ENCODE measurements at regions not wholly inside any gene's neighbourhood (a gene's known extent, or its start where the extent isn't known, plus 50 kb on each side); places are given as distances from the start of the nearest gene placed in this dataset.
"Not testable (repeated sequence)": the region's sequence is repeated elsewhere in the genome, so short reads cannot be mapped to it uniquely, and the experiment has no call there.

GRCh38 chr14:83918546-83918945 is 1611.4 kb upstream of the FLRT2 start:
- Histone ChIP-seq H3K4me3 (ENCODE audit: low read depth in 1 of 2, low read length in 2 of 2) (no peak overlapping the region), H3K27me3 (ENCODE audit: low read depth, low read length) (no peaks in the 10 kb centered on the region), H3K36me3 (ENCODE audit: control insufficient read depth in 1 of 2, insufficient read depth in 2 of 2, low read length in 2 of 2) (no peaks in the 10 kb centered on the region), H3K4me1 (ENCODE audit: control insufficient read depth in 1 of 2, insufficient read depth in 2 of 2, low read length in 2 of 2) (no peaks in the 10 kb centered on the region), H3K27ac (ENCODE audit: low read length) (no peak overlapping the region), H3K9me3 (ENCODE audit: control insufficient read depth in 1 of 2, low read length in 2 of 2) (no peaks in the 10 kb centered on the region)

- H3K9me3 ChIP-seq (ENCODE audit: control insufficient read depth in 1 of 2, low read length in 2 of 2); H3K27me3 ChIP-seq (ENCODE audit: low read depth, low read length); H3K4me1 ChIP-seq (ENCODE audit: control insufficient read depth in 1 of 2, insufficient read depth in 2 of 2, low read length in 2 of 2); H3K4me3 ChIP-seq (ENCODE audit: low read depth in 1 of 2, low read length in 2 of 2); H3K27ac ChIP-seq (ENCODE audit: low read length); H3K36me3 ChIP-seq (ENCODE audit: control insufficient read depth in 1 of 2, insufficient read depth in 2 of 2, low read length in 2 of 2): not testable (repeated sequence)
These were observed 1610.3 kb upstream of the FLRT2 start for GRCh38 chr14:83919675-83920074.

GRCh38 chr14:83923842-83924241 is 1606.1 kb upstream of the FLRT2 start:
- H3K36me3 ChIP-seq (ENCODE audit: control insufficient read depth in 1 of 2, insufficient read depth in 2 of 2, low read length in 2 of 2), result no peaks in the 10 kb centered on the region
- no peak overlapping the region for H3K4me3 ChIP-seq (ENCODE audit: low read depth in 1 of 2, low read length in 2 of 2)
- no peaks in the 10 kb centered on the region for H3K27me3 ChIP-seq (ENCODE audit: low read depth, low read length)
- no peaks in the 10 kb centered on the region for H3K4me1 ChIP-seq (ENCODE audit: control insufficient read depth in 1 of 2, insufficient read depth in 2 of 2, low read length in 2 of 2)
- H3K9me3 ChIP-seq (ENCODE audit: control insufficient read depth in 1 of 2, low read length in 2 of 2), result peaks cover 0 to 2% of the 10 kb centered on the region in 2 donors
- H3K27ac ChIP-seq (ENCODE audit: low read length), result no peak overlapping the region

- no peak overlapping the region for H3K4me3 ChIP-seq (ENCODE audit: low read depth in 1 of 2, low read length in 2 of 2)
- no peak overlapping the region for H3K27ac ChIP-seq (ENCODE audit: low read length)
- H3K9me3 ChIP-seq (ENCODE audit: control insufficient read depth in 1 of 2, low read length in 2 of 2), result peaks cover 0 to 2% of the 10 kb centered on the region in 2 donors
- no peaks in the 10 kb centered on the region for H3K27me3 ChIP-seq (ENCODE audit: low read depth, low read length)
- no peaks in the 10 kb centered on the region for H3K4me1 ChIP-seq (ENCODE audit: control insufficient read depth in 1 of 2, insufficient read depth in 2 of 2, low read length in 2 of 2)
- no peaks in the 10 kb centered on the region for H3K36me3 ChIP-seq (ENCODE audit: control insufficient read depth in 1 of 2, insufficient read depth in 2 of 2, low read length in 2 of 2)
These were observed 1605.7 kb upstream of the FLRT2 start for GRCh38 chr14:83924259-83924658.

- no peaks in the 10 kb centered on the region for H3K4me1 ChIP-seq (ENCODE audit: control insufficient read depth in 1 of 2, insufficient read depth in 2 of 2, low read length in 2 of 2)
- no peak overlapping the region for H3K4me3 ChIP-seq (ENCODE audit: low read depth in 1 of 2, low read length in 2 of 2)
- no peak overlapping the region for H3K27ac ChIP-seq (ENCODE audit: low read length)
- peaks cover 0 to 3% of the 10 kb centered on the region in 2 donors for H3K9me3 ChIP-seq (ENCODE audit: control insufficient read depth in 1 of 2, low read length in 2 of 2)
- H3K27me3 ChIP-seq (ENCODE audit: low read depth, low read length), result no peaks in the 10 kb centered on the region
- no peaks in the 10 kb centered on the region for H3K36me3 ChIP-seq (ENCODE audit: control insufficient read depth in 1 of 2, insufficient read depth in 2 of 2, low read length in 2 of 2)
These were observed 1589.7 kb upstream of the FLRT2 start for GRCh38 chr14:83940253-83940652.

GRCh38 chr14:83958359-83958758 is 1571.6 kb upstream of the FLRT2 start:
- H3K4me3 ChIP-seq (ENCODE audit: low read depth in 1 of 2, low read length in 2 of 2), result no peak overlapping the region
- no peak overlapping the region for H3K27ac ChIP-seq (ENCODE audit: low read length)
- H3K9me3 ChIP-seq (ENCODE audit: control insufficient read depth in 1 of 2, low read length in 2 of 2), result no peaks in the 10 kb centered on the region
- H3K27me3 ChIP-seq (ENCODE audit: low read depth, low read length), result no peaks in the 10 kb centered on the region
- H3K36me3 ChIP-seq (ENCODE audit: control insufficient read depth in 1 of 2, insufficient read depth in 2 of 2, low read length in 2 of 2), result no peaks in the 10 kb centered on the region
- no peaks in the 10 kb centered on the region for H3K4me1 ChIP-seq (ENCODE audit: control insufficient read depth in 1 of 2, insufficient read depth in 2 of 2, low read length in 2 of 2)

GRCh38 chr14:83960832-83961512 is 1569.0 kb upstream of the FLRT2 start:
- H3K4me3 ChIP-seq (ENCODE audit: low read depth in 1 of 2, low read length in 2 of 2), result no peak overlapping the region
- H3K36me3 ChIP-seq (ENCODE audit: control insufficient read depth in 1 of 2, insufficient read depth in 2 of 2, low read length in 2 of 2), result no peaks in the 10 kb centered on the region
- no peaks in the 10 kb centered on the region for H3K4me1 ChIP-seq (ENCODE audit: control insufficient read depth in 1 of 2, insufficient read depth in 2 of 2, low read length in 2 of 2)
- H3K9me3 ChIP-seq (ENCODE audit: control insufficient read depth in 1 of 2, low read length in 2 of 2), result no peaks in the 10 kb centered on the region
- H3K27ac ChIP-seq (ENCODE audit: low read length), result no peak overlapping the region
- H3K27me3 ChIP-seq (ENCODE audit: low read depth, low read length), result no peaks in the 10 kb centered on the region

- H3K4me3 ChIP-seq (ENCODE audit: low read depth in 1 of 2, low read length in 2 of 2), result no peak overlapping the region
- no peaks in the 10 kb centered on the region for H3K36me3 ChIP-seq (ENCODE audit: control insufficient read depth in 1 of 2, insufficient read depth in 2 of 2, low read length in 2 of 2)
- no peak overlapping the region for H3K27ac ChIP-seq (ENCODE audit: low read length)
- H3K27me3 ChIP-seq (ENCODE audit: low read depth, low read length), result no peaks in the 10 kb centered on the region
- no peaks in the 10 kb centered on the region for H3K9me3 ChIP-seq (ENCODE audit: control insufficient read depth in 1 of 2, low read length in 2 of 2)
- H3K4me1 ChIP-seq (ENCODE audit: control insufficient read depth in 1 of 2, insufficient read depth in 2 of 2, low read length in 2 of 2), result no peaks in the 10 kb centered on the region
These were observed 1559.9 kb upstream of the FLRT2 start for GRCh38 chr14:83969998-83970397.

GRCh38 chr14:83972631-83973030 is 1557.3 kb upstream of the FLRT2 start:
- H3K36me3 ChIP-seq (ENCODE audit: control insufficient read depth in 1 of 2, insufficient read depth in 2 of 2, low read length in 2 of 2), result no peaks in the 10 kb centered on the region
- no peak overlapping the region for H3K4me3 ChIP-seq (ENCODE audit: low read depth in 1 of 2, low read length in 2 of 2)
- no peaks in the 10 kb centered on the region for H3K9me3 ChIP-seq (ENCODE audit: control insufficient read depth in 1 of 2, low read length in 2 of 2)
- H3K27ac ChIP-seq (ENCODE audit: low read length), result no peak overlapping the region
- no peaks in the 10 kb centered on the region for H3K27me3 ChIP-seq (ENCODE audit: low read depth, low read length)
- H3K4me1 ChIP-seq (ENCODE audit: control insufficient read depth in 1 of 2, insufficient read depth in 2 of 2, low read length in 2 of 2), result peaks cover 0 to 14% of the 10 kb centered on the region in 2 donors

- Histone ChIP-seq H3K4me1 (ENCODE audit: control insufficient read depth in 1 of 2, insufficient read depth in 2 of 2, low read length in 2 of 2) (peaks cover 0 to 14% of the 10 kb centered on the region in 2 donors), H3K27ac (ENCODE audit: low read length) (no peak overlapping the region), H3K27me3 (ENCODE audit: low read depth, low read length) (no peaks in the 10 kb centered on the region), H3K4me3 (ENCODE audit: low read depth in 1 of 2, low read length in 2 of 2) (no peak overlapping the region), H3K36me3 (ENCODE audit: control insufficient read depth in 1 of 2, insufficient read depth in 2 of 2, low read length in 2 of 2) (no peaks in the 10 kb centered on the region), H3K9me3 (ENCODE audit: control insufficient read depth in 1 of 2, low read length in 2 of 2) (no peaks in the 10 kb centered on the region)
These were observed 1555.2 kb upstream of the FLRT2 start for GRCh38 chr14:83974647-83975163.

- peaks cover 0 to 14% of the 10 kb centered on the region in 2 donors for H3K4me1 ChIP-seq (ENCODE audit: control insufficient read depth in 1 of 2, insufficient read depth in 2 of 2, low read length in 2 of 2)
- H3K9me3 ChIP-seq (ENCODE audit: control insufficient read depth in 1 of 2, low read length in 2 of 2), result no peaks in the 10 kb centered on the region
- no peaks in the 10 kb centered on the region for H3K36me3 ChIP-seq (ENCODE audit: control insufficient read depth in 1 of 2, insufficient read depth in 2 of 2, low read length in 2 of 2)
- H3K27me3 ChIP-seq (ENCODE audit: low read depth, low read length), result no peaks in the 10 kb centered on the region
- H3K4me3 ChIP-seq (ENCODE audit: low read depth in 1 of 2, low read length in 2 of 2), result no peak overlapping the region
- H3K27ac ChIP-seq (ENCODE audit: low read length), result no peak overlapping the region
These were observed 1554.5 kb upstream of the FLRT2 start for GRCh38 chr14:83975435-83975834.
